RWPE2 (cell line): ENCODE measurements at regions not wholly inside any gene's neighbourhood (a gene's known extent, or its start where the extent isn't known, plus 50 kb on each side); places are given as distances from the start of the nearest gene placed in this dataset.

Experiments used
- ATAC-seq: fragments of 200-7000 bp; cut with Tn5 transposase; 3 replicates; pipeline ENCODE4 v1.9.1; 2021; ENCODE audit warnings: low read depth
- DNase-seq: peaks from one replicate; pipeline ENCODE4 v3.0.0-alpha.2; 2020; ENCODE audit warnings: low spot score
- H3K27ac ChIP-seq: fragments of 450-650 bp; 2 replicates; pipeline ENCODE4 v1.5.1; 2017; ENCODE audit warnings: mild to moderate bottlenecking; ENCODE audit not compliant: poor library complexity, severe bottlenecking
- H3K27me3 ChIP-seq: fragments of 250-450 bp; sonication (Bioruptor Pico); 2 replicates; pipeline ENCODE4 v1.5.1; 2021; ENCODE audit warnings: mild to moderate bottlenecking, moderate library complexity; ENCODE audit not compliant: insufficient read depth, poor library complexity, severe bottlenecking
- H3K36me3 ChIP-seq: fragments of 250-450 bp; sonication (Bioruptor Pico); 2 replicates; pipeline ENCODE4 v1.5.1; 2020; ENCODE audit warnings: low read depth, mild to moderate bottlenecking, moderate library complexity
- H3K4me1 ChIP-seq: fragments of 250-450 bp; sonication (Bioruptor Pico); 2 replicates; pipeline ENCODE4 v1.5.1; 2021; ENCODE audit warnings: mild to moderate bottlenecking, moderate library complexity; ENCODE audit not compliant: insufficient read depth, poor library complexity, severe bottlenecking
- H3K4me3 ChIP-seq: fragments of 250-450 bp; sonication (Bioruptor Pico); 2 replicates; pipeline ENCODE4 v1.5.1; 2021; ENCODE audit warnings: mild to moderate bottlenecking, moderate library complexity; ENCODE audit not compliant: severe bottlenecking
- H3K9me3 ChIP-seq: fragments of 250-450 bp; sonication (Bioruptor Pico); 2 replicates; pipeline ENCODE4 v1.5.1; 2021; ENCODE audit warnings: mild to moderate bottlenecking, moderate library complexity; ENCODE audit not compliant: severe bottlenecking
- CTCF ChIP-seq: fragments of 450-650 bp; IDR thresholded peaks from one replicate; pipeline ENCODE4 v1.5.1; 2017; ENCODE audit warnings: mild to moderate bottlenecking, moderate library complexity; ENCODE audit not compliant: poor library complexity, severe bottlenecking

GRCh38 chr4:27947302-27947701 lies 1086.7 kb downstream of the STIM2 start:
- DNase-seq = no peak
- ATAC-seq = no peak
- H3K4me3 ChIP-seq = no peak overlapping the region
- H3K36me3 ChIP-seq = no peaks in the 10 kb centered on the region
- no peak overlapping the region for H3K27ac ChIP-seq
- TF ChIP-seq CTCF = no peak
- no peaks in the 10 kb centered on the region for H3K9me3 ChIP-seq
- H3K4me1 ChIP-seq = no peaks in the 10 kb centered on the region
- no peaks in the 10 kb centered on the region for H3K27me3 ChIP-seq

- no peak overlapping the region for H3K27ac ChIP-seq
- H3K4me3 ChIP-seq = no peak overlapping the region
- ATAC-seq = no peak
- no peak for DNase-seq
- no peaks in the 10 kb centered on the region for H3K27me3 ChIP-seq
- no peak for TF ChIP-seq CTCF
- no peaks in the 10 kb centered on the region for H3K36me3 ChIP-seq
- H3K9me3 ChIP-seq = no peaks in the 10 kb centered on the region
- H3K4me1 ChIP-seq = no peaks in the 10 kb centered on the region
Measured at GRCh38 chr4:27964095-27964494, 1103.5 kb downstream of the STIM2 start.

- Histone ChIP-seq H3K27ac (no peak overlapping the region), H3K36me3 (no peaks in the 10 kb centered on the region), H3K9me3 (no peaks in the 10 kb centered on the region), H3K27me3 (no peaks in the 10 kb centered on the region), H3K4me3 (no peak overlapping the region), H3K4me1 (no peaks in the 10 kb centered on the region)
- TF ChIP-seq CTCF = no peak
- DNase-seq = no peak
- no peak for ATAC-seq
Measured at GRCh38 chr4:27966664-27967063, 1106.0 kb downstream of the STIM2 start.

GRCh38 chr4:27973056-27973455 lies 1112.4 kb downstream of the STIM2 start:
- TF ChIP-seq CTCF = no peak
- DNase-seq = no peak
- Histone ChIP-seq H3K27me3 (no peaks in the 10 kb centered on the region), H3K9me3 (no peaks in the 10 kb centered on the region), H3K36me3 (no peaks in the 10 kb centered on the region), H3K4me1 (no peaks in the 10 kb centered on the region), H3K27ac (no peak overlapping the region), H3K4me3 (no peak overlapping the region)
- ATAC-seq = no peak

GRCh38 chr4:27973700-27974099 lies 1113.1 kb downstream of the STIM2 start:
- H3K27ac ChIP-seq = no peak overlapping the region
- DNase-seq = no peak
- H3K36me3 ChIP-seq = no peaks in the 10 kb centered on the region
- H3K9me3 ChIP-seq = no peaks in the 10 kb centered on the region
- H3K4me1 ChIP-seq = no peaks in the 10 kb centered on the region
- ATAC-seq = no peak
- no peak overlapping the region for H3K4me3 ChIP-seq
- H3K27me3 ChIP-seq = no peaks in the 10 kb centered on the region
- no peak for TF ChIP-seq CTCF
